ENCODE measurements at regions not wholly inside any gene's neighbourhood (a gene's known extent, or its start where the extent isn't known, plus 50 kb on each side); places are given as distances from the start of the nearest gene placed in this dataset.

DNA sequence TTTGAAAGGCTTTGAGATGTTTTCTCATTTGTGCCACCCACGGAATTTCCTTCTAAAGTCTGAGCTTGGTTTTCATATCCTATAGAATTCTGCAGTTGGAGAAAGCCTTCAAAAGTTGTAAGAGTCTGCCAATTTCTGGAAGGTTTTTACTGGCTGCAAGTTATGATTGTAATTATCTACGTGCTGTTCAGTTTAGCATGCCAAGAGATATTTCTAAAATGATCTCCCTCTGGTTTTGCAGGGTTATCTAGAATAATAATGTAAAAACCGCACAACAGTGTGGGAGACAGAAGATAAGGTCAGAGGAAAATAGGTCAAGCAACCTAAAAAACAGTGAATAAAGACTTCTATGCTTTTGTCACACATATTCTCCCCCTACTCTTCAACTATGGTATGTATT is 69.3 kb downstream of the MTERF1 start:
- Histone ChIP-seq H3K27ac (ENCODE audit: low read depth, low read length, poor library complexity, severe bottlenecking) (no peak overlapping the region), H3K9me3 (ENCODE audit: low read length) (no peaks in the 10 kb centered on the region), H3K4me1 (ENCODE audit: insufficient read depth, low read length, severe bottlenecking) (no peaks in the 10 kb centered on the region), H4K20me1 (ENCODE audit: insufficient read depth, low read length) (no peaks in the 10 kb centered on the region), H3K4me3 (ENCODE audit: low read depth, low read length, poor library complexity, severe bottlenecking) (no peak overlapping the region), H3K36me3 (ENCODE audit: insufficient read depth, low read length) (no peaks in the 10 kb centered on the region), H3K9me2 (ENCODE audit: low read depth, low read length) (no peaks in the 10 kb centered on the region), H2AFZ (ENCODE audit: low read length) (no peak overlapping the region), H3K27me3 (ENCODE audit: insufficient read depth, low read length) (no peaks in the 10 kb centered on the region), H3K9ac (ENCODE audit: low read length) (no peak overlapping the region), H3K79me2 (ENCODE audit: insufficient read depth, low read length) (no peaks in the 10 kb centered on the region), H3F3A (ENCODE audit: insufficient read depth, low read length) (no peaks in the 10 kb centered on the region), H3K4me2 (ENCODE audit: low read length) (no peak overlapping the region)
- TF ChIP-seq EZH2 (IDR thresholded peaks at IDR 0.05; ENCODE audit: borderline replicate concordance, low read length), result no peak
- TF ChIP-seq, protein P1, sequence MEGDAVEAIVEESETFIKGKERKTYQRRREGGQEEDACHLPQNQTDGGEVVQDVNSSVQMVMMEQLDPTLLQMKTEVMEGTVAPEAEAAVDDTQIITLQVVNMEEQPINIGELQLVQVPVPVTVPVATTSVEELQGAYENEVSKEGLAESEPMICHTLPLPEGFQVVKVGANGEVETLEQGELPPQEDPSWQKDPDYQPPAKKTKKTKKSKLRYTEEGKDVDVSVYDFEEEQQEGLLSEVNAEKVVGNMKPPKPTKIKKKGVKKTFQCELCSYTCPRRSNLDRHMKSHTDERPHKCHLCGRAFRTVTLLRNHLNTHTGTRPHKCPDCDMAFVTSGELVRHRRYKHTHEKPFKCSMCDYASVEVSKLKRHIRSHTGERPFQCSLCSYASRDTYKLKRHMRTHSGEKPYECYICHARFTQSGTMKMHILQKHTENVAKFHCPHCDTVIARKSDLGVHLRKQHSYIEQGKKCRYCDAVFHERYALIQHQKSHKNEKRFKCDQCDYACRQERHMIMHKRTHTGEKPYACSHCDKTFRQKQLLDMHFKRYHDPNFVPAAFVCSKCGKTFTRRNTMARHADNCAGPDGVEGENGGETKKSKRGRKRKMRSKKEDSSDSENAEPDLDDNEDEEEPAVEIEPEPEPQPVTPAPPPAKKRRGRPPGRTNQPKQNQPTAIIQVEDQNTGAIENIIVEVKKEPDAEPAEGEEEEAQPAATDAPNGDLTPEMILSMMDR (IDR thresholded peaks at IDR 0.05; ENCODE audit: low read length), result no peak

DNA sequence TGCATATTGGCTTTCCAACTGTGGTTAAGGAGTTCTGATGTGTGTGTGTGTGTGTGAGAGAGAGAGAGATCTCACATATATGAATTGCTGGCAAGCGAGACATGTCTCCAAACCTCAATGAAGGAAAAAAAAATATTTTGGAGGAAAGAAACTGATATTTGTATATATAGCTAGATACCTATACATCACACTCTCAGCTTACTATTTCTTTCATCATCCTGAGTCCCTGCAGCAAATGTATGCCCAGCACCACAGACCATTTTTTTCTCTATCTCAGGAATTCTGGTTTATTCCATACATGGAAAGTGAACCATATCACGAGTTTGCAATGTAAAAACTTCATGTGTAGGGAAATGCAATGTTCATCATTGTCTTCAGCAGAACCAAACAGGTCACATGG is 68.9 kb downstream of the MTERF1 start:
- no peaks in the 10 kb centered on the region for H4K20me1 ChIP-seq (ENCODE audit: insufficient read depth, low read length)
- H3K9me3 ChIP-seq (ENCODE audit: low read length), result no peaks in the 10 kb centered on the region
- H3K27me3 ChIP-seq (ENCODE audit: insufficient read depth, low read length), result no peaks in the 10 kb centered on the region
- TF ChIP-seq, protein P1 (IDR thresholded peaks at IDR 0.05; ENCODE audit: low read length), result no peak
- TF ChIP-seq EZH2 (IDR thresholded peaks at IDR 0.05; ENCODE audit: borderline replicate concordance, low read length), result no peak
- H3K27ac ChIP-seq (ENCODE audit: low read depth, low read length, poor library complexity, severe bottlenecking), result no peak overlapping the region
- H3K36me3 ChIP-seq (ENCODE audit: insufficient read depth, low read length), result no peaks in the 10 kb centered on the region
- H3K9me2 ChIP-seq (ENCODE audit: low read depth, low read length), result no peaks in the 10 kb centered on the region
- H3K4me1 ChIP-seq (ENCODE audit: insufficient read depth, low read length, severe bottlenecking), result no peaks in the 10 kb centered on the region
- H3K79me2 ChIP-seq (ENCODE audit: insufficient read depth, low read length), result no peaks in the 10 kb centered on the region
- no peak overlapping the region for H3K4me2 ChIP-seq (ENCODE audit: low read length)
- no peak overlapping the region for H3K9ac ChIP-seq (ENCODE audit: low read length)
- no peaks in the 10 kb centered on the region for H3F3A ChIP-seq (ENCODE audit: insufficient read depth, low read length)
- H3K4me3 ChIP-seq (ENCODE audit: low read depth, low read length, poor library complexity, severe bottlenecking), result no peak overlapping the region
- no peak overlapping the region for H2AFZ ChIP-seq (ENCODE audit: low read length)

DNA sequence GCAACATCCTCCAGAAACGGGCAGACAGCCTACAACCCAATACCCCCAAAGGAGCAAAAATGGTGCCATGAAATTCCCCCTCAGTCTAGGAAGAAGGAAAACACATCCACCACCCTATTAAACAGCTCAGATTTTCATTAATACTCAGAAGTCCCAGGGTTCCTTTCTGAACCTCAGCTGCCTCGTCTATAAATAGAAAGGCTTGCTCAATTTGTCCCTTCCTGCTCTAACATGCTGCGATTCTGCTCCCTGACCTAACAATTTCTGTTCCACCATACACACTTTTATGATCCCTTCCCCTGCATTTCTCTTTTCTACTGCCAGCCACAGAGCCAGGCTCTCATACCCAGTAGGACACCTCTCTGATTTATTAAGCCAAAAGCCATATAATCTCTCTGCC is 68.1 kb downstream of the MTERF1 start:
- H3K9ac ChIP-seq (ENCODE audit: low read length), result no peak overlapping the region
- TF ChIP-seq, protein P1 (IDR thresholded peaks at IDR 0.05; ENCODE audit: low read length), result no peak
- TF ChIP-seq EZH2 (IDR thresholded peaks at IDR 0.05; ENCODE audit: borderline replicate concordance, low read length), result no peak
- no peaks in the 10 kb centered on the region for H3K36me3 ChIP-seq (ENCODE audit: insufficient read depth, low read length)

More for the DNA sequence above, 68.1 kb downstream of the MTERF1 start:
- H3K27ac ChIP-seq (ENCODE audit: low read depth, low read length, poor library complexity, severe bottlenecking), result no peak overlapping the region
- no peaks in the 10 kb centered on the region for H3F3A ChIP-seq (ENCODE audit: insufficient read depth, low read length)
- H3K4me1 ChIP-seq (ENCODE audit: insufficient read depth, low read length, severe bottlenecking), result no peaks in the 10 kb centered on the region
- H3K9me3 ChIP-seq (ENCODE audit: low read length), result no peaks in the 10 kb centered on the region
- H3K27me3 ChIP-seq (ENCODE audit: insufficient read depth, low read length), result no peaks in the 10 kb centered on the region
- H3K9me2 ChIP-seq (ENCODE audit: low read depth, low read length), result no peaks in the 10 kb centered on the region
- H4K20me1 ChIP-seq (ENCODE audit: insufficient read depth, low read length), result no peaks in the 10 kb centered on the region
- no peak overlapping the region for H2AFZ ChIP-seq (ENCODE audit: low read length)
- no peak overlapping the region for H3K4me2 ChIP-seq (ENCODE audit: low read length)
- no peaks in the 10 kb centered on the region for H3K79me2 ChIP-seq (ENCODE audit: insufficient read depth, low read length)
- H3K4me3 ChIP-seq (ENCODE audit: low read depth, low read length, poor library complexity, severe bottlenecking), result no peak overlapping the region

Data from OCI-LY1 (cell line).